DOHH2 (cell line): ENCODE measurements at regions not wholly inside any gene's neighbourhood (a gene's known extent, or its start where the extent isn't known, plus 50 kb on each side); places are given as distances from the start of the nearest gene placed in this dataset.

Experiments
- H3F3A ChIP-seq: fragments of 200-600 bp; sonication (generic), shearing (Covaris generic); 2 replicates; pipeline ENCODE4 v1.6.0; 2016; ENCODE audit warnings: antibody characterized with exemption, mild to moderate bottlenecking; ENCODE audit not compliant: control insufficient read depth, insufficient read depth
- H3K27ac ChIP-seq: fragments of 200-600 bp; sonication (generic); 2 replicates; pipeline ENCODE4 v1.5.1; 2014; ENCODE audit warnings: low read depth, mild to moderate bottlenecking, low read length, moderate library complexity
- H3K27me3 ChIP-seq: fragments of 200-600 bp; sonication (generic); 2 replicates; pipeline ENCODE4 v1.6.1; 2014; ENCODE audit warnings: mild to moderate bottlenecking, low read length, mixed read lengths; ENCODE audit not compliant: control insufficient read depth
- H3K36me3 ChIP-seq: fragments of 200-600 bp; sonication (generic); 2 replicates; pipeline ENCODE4 v1.6.1; 2014; ENCODE audit warnings: mild to moderate bottlenecking, low read length, moderate library complexity, mixed read lengths; ENCODE audit not compliant: control insufficient read depth
- H3K4me1 ChIP-seq: fragments of 200-600 bp; sonication (generic); 2 replicates; pipeline ENCODE4 v1.6.1; 2014; ENCODE audit warnings: mild to moderate bottlenecking, low read length, mixed read lengths; ENCODE audit not compliant: control insufficient read depth
- H3K4me2 ChIP-seq: fragments of 200-600 bp; sonication (generic); 2 replicates; pipeline ENCODE4 v1.6.0; 2014; ENCODE audit warnings: mild to moderate bottlenecking, low read length, moderate library complexity
- H3K4me3 ChIP-seq: fragments of 200-600 bp; sonication (generic); 2 replicates; pipeline ENCODE4 v1.5.1; 2014; ENCODE audit warnings: mild to moderate bottlenecking, low read length, mixed read lengths
- H3K79me2 ChIP-seq: fragments of 200-600 bp; sonication (generic); 2 replicates; pipeline ENCODE4 v1.6.1; 2014; ENCODE audit warnings: mild to moderate bottlenecking, low read length, mixed read lengths; ENCODE audit not compliant: control insufficient read depth
- H3K9me2 ChIP-seq: fragments of 200-600 bp; sonication (generic); replicated peaks from 2 replicates; pipeline ENCODE4 v1.6.1; 2014; ENCODE audit warnings: mild to moderate bottlenecking, low read length, mixed read lengths; ENCODE audit not compliant: control insufficient read depth
- H3K9me3 ChIP-seq: fragments of 200-600 bp; sonication (generic); 2 replicates; pipeline ENCODE4 v1.6.1; 2014; ENCODE audit warnings: antibody characterized with exemption, low read length, mixed read lengths; ENCODE audit not compliant: control insufficient read depth, insufficient read depth
- H4K20me1 ChIP-seq: fragments of 200-600 bp; sonication (generic); 2 replicates; pipeline ENCODE4 v1.6.0; 2014; ENCODE audit warnings: low read depth, mild to moderate bottlenecking, antibody characterized with exemption, low read length, moderate library complexity; ENCODE audit not compliant: control insufficient read depth, insufficient read depth
- CTCF ChIP-seq: fragments of 200-600 bp; sonication (generic); IDR thresholded peaks from one replicate; pipeline ENCODE4 v1.5.1; 2014; ENCODE audit warnings: antibody characterized with exemption, mild to moderate bottlenecking, low read depth, low read length; ENCODE audit not compliant: poor library complexity, severe bottlenecking
- EZH2phosphoT487 ChIP-seq: fragments of 200-600 bp; sonication (generic); IDR thresholded peaks from 2 replicates; pipeline ENCODE4 v1.6.1; 2017; ENCODE audit warnings: borderline replicate concordance, mild to moderate bottlenecking, antibody characterized with exemption, low read length, moderate library complexity, mixed read lengths

GRCh38 chr16:79328402-79329165 is 272.0 kb downstream of the MAF start:
- no peaks in the 10 kb centered on the region for H3K9me2 ChIP-seq
- no peaks in the 10 kb centered on the region for H3K9me3 ChIP-seq
- H3F3A ChIP-seq = no peaks in the 10 kb centered on the region
- no peaks in the 10 kb centered on the region for H3K36me3 ChIP-seq
- no peaks in the 10 kb centered on the region for H4K20me1 ChIP-seq
- no peak overlapping the region for H3K4me2 ChIP-seq
- no peaks in the 10 kb centered on the region for H3K4me1 ChIP-seq
- peaks cover 17% of the 10 kb centered on the region for H3K27me3 ChIP-seq
- no peak overlapping the region for H3K27ac ChIP-seq
- no peak overlapping the region for H3K4me3 ChIP-seq
- TF ChIP-seq EZH2phosphoT487 = no peak
- no peaks in the 10 kb centered on the region for H3K79me2 ChIP-seq

GRCh38 chr16:79327836-79328235 is 272.7 kb downstream of the MAF start:
- Histone ChIP-seq H3K79me2 (no peaks in the 10 kb centered on the region), H3K4me1 (no peaks in the 10 kb centered on the region)

GRCh38 chr16:79326549-79326948 is 274.0 kb downstream of the MAF start:
- no peaks in the 10 kb centered on the region for H3K4me1 ChIP-seq
- H3K4me2 ChIP-seq = no peak overlapping the region
- peaks cover 17% of the 10 kb centered on the region for H3K27me3 ChIP-seq
- no peaks in the 10 kb centered on the region for H3K79me2 ChIP-seq
- no peaks in the 10 kb centered on the region for H3K9me2 ChIP-seq
- H3F3A ChIP-seq = no peaks in the 10 kb centered on the region
- TF ChIP-seq EZH2phosphoT487 = no peak
- H4K20me1 ChIP-seq = no peaks in the 10 kb centered on the region
- no peak overlapping the region for H3K4me3 ChIP-seq
- H3K36me3 ChIP-seq = no peaks in the 10 kb centered on the region
- no peak overlapping the region for H3K27ac ChIP-seq
- no peaks in the 10 kb centered on the region for H3K9me3 ChIP-seq

More at GRCh38 chr16:79327836-79328235, 272.7 kb downstream of the MAF start:
- no peaks in the 10 kb centered on the region for H3F3A ChIP-seq
- H4K20me1 ChIP-seq = no peaks in the 10 kb centered on the region
- no peak overlapping the region for H3K4me3 ChIP-seq
- H3K9me3 ChIP-seq = no peaks in the 10 kb centered on the region
- no peaks in the 10 kb centered on the region for H3K36me3 ChIP-seq
- H3K27me3 ChIP-seq = peaks cover 17% of the 10 kb centered on the region
- no peak overlapping the region for H3K4me2 ChIP-seq
- no peak overlapping the region for H3K27ac ChIP-seq
- H3K9me2 ChIP-seq = no peaks in the 10 kb centered on the region
- TF ChIP-seq EZH2phosphoT487 (no peak), CTCF (no peak)

GRCh38 chr16:79325226-79325945 is 275.2 kb downstream of the MAF start:
- Histone ChIP-seq H3F3A (no peaks in the 10 kb centered on the region), H3K27ac (no peak overlapping the region), H4K20me1 (no peaks in the 10 kb centered on the region), H3K36me3 (no peaks in the 10 kb centered on the region), H3K4me2 (no peak overlapping the region), H3K9me3 (no peaks in the 10 kb centered on the region), H3K27me3 (peaks cover 19% of the 10 kb centered on the region), H3K4me3 (no peak overlapping the region), H3K79me2 (no peaks in the 10 kb centered on the region), H3K4me1 (no peaks in the 10 kb centered on the region), H3K9me2 (no peaks in the 10 kb centered on the region)
- TF ChIP-seq EZH2phosphoT487 (no peak), CTCF (no peak)
